NCI-H2107 treated with DMSO at 0.1 percent for 48 hours (cell line): ENCODE measurements at regions not wholly inside any gene's neighbourhood (a gene's known extent, or its start where the extent isn't known, plus 50 kb on each side); places are given as distances from the start of the nearest gene placed in this dataset.

Experiments
- DNase-seq: peaks from one replicate; lab custom pipeline; 2025; ENCODE audit not compliant: unreplicated experiment; lab: John Stamatoyannopoulos, UW

DNA sequence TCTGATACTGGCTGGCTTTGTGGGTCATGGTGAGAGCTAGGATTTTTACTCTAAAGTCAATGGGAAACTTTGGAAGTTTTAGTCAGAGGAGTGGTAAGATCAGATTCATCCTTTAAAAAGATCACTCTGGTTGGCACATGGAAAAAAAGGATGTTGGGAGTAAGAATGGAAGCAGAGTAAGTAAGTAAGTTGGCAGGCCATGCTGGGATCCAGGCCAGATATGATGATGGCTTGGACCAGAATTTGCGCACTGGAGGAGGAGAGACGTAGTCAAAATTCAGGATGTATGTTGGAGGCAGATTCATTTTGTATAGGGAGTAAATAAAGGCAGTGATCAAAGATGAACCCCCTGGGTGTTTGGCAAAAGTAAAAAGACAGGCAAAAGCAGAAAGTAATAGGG lies 283.3 kb upstream of the THSD7B start:
- no peak for DNase-seq

DNA sequence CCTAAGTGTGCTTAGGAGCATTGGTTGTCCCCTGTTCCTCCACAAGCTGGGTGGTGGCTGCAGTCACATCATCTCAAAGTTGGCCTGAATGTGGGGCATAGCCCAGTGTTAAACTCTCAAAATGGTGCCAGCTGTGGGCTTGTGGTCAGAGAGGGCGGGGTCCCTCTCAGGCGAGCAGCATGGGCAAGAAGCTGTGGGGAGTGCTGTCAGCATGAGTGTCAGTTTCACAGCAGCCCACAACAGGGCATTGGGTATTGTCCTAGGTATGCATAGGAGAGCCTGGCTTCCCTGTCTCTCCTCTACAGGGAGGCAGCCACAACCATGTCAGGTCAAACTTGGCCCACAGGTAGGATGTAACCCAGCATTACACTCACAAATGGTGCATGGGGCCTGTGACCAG lies 285.6 kb upstream of the THSD7B start:
- DNase-seq, result no peak

DNA sequence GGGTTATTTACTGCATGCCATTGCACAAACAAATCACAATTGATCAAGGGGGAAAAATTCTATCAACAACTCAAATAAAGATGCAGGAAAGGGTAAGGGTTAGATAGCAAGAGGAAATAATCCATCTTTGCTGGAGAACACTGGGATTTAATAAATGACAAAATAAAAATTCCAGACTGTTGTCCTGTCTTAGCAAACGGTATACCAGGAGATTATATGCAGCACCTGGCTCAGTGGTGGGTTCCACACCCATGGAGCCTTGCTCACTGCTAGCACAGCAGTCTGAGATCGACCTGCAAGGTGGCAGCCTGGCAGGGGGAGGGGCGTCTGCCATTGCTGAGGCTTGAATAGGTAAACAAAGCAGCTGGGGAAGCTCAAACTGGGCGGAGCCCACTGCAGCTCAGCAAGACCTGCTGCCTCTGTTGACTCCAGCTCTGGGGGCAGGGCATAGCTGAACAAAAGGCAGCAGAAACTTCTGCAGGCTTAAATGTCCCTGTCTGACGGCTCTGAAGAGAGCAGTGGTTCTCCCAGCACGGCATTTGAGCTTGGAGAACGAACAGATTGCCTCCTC lies 296.5 kb upstream of the THSD7B start:
- DNase-seq, result peak; percentile 8

DNA sequence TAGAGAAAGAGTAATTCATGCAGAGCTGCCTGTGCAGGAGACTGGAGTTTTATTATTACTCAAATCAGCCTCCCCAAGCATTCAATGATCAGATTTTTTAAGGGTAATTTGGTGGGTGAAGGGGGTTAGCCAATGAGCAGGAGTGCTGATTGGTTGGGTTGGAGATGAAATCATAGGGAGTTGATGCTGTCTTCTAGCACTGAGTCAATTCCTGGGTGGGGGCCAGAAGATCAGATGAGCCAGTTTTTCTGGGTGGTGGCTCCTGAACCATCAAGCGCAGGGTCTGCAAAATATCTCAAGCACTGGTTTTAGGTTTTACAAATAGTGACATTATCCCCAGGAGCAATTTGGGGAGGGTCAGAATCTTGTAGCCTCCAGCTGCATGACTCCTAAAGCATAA lies 312.8 kb upstream of the THSD7B start:
- no peak for DNase-seq

DNA sequence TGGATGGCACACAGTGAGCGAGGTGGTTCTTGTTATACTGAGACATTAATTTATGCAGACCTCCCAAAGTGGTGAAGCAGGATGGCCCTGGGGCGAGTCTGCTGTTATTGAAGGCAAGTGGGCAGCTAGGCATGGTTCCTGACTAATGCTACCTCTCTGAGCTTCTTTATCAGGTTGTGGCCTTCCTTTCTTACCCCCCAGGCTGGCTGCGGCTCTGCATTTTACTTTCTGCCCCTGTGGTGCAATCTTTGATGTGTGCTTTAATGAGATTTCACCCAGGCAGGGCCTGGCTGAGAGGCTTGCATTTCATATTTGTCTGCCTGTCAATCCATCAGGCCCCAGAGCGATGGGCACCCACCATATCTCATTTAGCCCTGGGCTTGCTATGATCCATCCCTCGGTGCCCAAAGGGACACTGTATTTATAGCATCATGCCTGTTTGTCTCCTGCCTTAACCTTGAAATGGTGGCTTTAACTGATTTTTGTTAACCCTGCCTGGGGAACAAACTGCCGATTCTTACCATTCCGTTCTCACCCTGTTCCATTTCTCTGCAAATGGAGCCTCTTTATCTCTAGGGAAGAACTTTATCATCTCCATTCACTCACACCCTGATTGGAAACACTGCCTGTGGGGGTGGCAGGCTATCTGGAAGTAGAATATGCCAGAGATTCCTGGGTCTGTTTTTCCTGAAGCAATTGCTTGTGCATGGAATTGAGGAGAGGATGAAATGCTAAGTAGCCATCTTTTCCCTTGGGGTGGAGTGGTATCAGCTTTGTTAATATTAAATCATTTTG lies 316.2 kb upstream of the THSD7B start:
- no peak for DNase-seq

DNA sequence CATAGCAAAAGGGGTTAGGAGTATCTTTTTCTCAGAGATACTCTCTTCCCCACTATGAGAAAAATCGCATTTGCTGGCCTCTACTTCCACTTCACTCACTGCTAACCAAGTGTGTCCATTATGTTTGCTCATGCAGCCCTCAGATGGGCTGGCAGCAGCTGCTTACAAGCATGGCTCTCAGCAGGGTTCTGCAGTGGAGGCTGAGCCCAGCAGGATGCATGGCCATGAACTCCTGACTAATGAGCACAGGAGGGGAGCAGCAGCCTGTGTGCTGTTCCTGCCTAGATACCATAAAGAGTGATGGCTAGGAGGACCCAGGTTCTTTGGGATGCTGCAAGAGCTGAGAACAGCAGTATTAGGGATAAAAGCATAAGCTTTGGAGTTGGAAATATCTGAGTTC lies 316.9 kb upstream of the THSD7B start:
- DNase-seq, result peak; percentile 65

DNA sequence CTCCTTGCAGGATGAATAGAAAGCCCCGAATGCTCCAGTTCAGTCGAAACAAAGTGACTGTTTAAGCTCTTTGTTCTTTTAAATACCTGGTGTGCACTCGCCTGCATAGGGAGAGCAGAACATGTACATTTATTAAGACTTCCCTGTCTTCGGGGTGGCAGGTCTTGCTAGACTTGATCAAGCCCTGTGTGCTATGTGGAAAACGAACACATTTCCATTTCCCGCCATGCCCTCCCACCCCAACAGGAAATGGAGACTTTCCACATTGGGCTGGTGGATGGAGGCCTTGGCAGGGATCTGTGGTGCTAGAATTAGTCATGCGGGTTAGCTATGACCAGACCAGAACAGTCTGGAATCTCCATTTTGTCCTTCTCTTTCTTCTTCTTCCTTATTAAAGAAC lies 321.0 kb upstream of the THSD7B start:
- no peak for DNase-seq

DNA sequence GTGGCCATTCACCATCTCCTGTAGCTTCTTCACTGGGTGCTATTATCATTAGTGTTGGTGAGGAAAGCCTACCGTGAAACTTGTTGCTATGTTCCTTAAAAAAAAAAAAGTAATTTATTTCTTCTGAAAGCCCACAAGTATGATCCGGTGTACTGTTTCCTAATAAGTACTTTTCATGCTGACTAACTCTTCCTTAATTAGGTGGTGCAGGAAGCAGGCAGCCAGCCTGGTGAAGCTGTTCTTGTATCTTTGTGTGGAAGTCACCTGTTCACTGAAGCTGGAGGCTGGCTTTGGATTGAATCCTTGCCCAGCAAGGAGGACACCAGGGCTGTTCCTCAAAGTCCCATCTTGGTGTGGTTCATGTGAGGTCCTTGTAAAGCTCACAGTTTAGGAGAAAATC lies 321.7 kb upstream of the THSD7B start:
- DNase-seq, result peak; percentile 6

DNA sequence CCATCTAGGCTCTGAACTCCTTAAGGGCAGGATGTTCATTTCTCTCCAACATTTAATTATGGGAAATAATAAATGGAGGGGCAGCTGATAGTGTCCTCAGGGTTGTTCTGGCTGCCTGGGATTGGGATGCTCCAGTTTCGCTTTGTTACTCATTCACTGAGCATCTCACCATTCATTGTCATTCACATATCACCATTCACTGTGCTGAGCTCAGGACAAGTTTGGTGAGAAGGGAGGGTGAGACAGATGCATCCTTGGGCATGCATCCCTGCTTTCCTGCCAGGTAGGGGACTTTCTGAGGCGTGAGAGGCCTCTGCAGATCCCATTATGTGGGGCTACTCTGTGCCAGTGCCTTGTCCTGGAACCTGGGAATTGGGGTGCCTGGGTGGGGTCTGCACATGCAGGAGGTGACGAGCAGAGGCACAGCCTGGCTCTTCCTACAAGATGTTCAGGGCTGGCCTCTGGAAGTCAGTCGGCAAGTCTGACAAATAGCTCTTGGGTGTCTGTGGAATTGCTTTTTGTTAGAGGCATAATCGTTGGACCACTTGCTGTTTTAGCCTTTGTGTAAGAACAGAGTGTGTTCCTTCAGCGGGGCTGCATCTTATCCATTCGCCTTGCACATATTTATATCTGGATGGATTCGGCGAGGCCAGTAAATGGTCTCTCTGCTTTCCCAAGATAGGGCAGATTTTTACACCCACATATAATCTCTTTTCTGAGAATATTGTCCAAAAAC lies 323.2 kb upstream of the THSD7B start:
- DNase-seq, result no peak

DNA sequence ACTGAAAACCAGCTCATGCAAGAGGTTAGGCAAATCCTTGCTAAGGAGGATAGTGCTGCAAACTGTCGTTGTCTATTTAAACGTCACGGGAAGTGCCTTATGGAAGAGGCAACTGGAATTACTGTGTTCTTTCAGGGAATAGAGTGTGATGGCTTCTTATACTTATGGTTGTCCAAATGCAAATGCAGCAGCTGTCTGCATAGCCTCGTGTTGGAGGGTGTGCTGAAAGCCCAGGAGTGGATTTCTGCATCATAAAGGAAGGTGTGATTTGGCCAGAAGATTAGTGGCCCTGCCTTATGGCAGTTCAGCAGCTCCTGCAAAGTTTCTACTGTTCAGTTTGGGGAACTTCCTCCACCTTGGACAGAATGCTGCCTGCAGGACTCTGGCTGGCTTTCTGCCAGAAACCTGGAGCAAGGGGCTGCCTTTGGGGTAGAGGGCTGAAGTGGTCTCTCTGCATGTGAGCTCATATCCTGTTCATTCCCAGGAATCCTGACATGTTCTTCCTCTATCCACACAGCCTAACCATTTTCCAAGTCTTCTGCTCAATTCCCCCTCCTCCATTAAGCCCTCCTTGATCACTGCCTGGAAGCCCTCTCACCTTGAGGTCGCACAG lies 321.2 kb upstream of the CXCR4 start:
- no peak for DNase-seq

DNA sequence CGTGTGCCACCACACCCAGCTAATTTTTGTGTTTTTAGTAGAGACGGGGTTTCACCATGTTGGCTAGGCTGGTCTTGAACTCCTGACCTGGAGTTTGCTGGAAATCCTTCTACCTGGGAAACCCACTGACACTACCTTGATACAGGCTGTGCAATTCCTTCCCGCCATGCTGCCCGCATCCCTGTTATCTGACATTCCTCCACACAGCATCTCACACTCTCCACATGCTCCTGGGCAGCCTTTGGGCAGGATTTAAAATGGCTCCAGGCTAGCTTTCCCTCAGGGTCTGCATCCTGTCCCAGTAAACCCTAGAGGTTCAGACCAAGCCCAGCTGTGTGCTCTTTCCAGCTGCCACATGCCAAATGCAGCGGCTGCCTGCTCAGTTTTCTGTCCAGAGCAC lies 319.5 kb upstream of the CXCR4 start:
- no peak for DNase-seq

DNA sequence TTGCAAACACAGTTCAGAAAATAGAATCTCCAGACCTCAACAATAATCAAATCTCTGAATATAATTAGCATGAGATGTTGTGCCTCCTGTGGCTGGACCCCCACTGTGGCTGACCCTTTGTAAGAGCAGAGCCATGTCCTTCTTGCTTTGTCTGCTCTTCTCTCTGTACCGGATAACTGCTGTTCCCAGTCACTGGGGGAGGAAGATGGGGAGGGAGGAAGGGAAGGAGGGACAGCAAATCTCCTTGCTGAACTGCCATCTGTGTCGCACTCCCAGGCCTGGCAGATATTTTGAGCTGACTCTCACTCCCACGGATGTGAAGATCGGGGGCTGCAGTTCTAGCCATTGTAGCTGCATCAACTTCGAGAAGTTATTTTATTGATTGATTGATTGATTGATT lies 319.0 kb upstream of the CXCR4 start:
- DNase-seq, result no peak

DNA sequence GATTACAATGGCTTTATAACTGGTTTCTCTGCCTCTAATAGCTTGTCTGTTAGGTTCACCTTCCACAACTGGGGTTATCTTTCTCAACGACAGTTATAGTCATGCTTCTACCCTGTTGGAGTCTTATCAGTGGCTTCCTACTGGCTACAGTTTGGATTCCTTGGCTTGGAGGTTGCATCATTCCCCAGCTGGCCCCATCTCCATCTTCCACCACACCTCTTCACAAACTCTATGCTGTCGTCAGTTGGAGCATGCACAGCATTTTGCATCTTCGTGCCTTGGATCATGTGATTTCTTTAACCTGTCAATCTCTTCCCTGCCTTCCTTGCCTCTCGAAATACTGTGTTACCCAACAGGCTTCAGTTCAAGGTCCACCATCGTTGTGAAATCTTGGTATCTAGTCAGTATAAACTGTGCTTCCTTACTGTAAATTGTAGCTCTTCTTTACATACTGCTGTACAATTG lies 316.3 kb upstream of the CXCR4 start:
- DNase-seq, result no peak

DNA sequence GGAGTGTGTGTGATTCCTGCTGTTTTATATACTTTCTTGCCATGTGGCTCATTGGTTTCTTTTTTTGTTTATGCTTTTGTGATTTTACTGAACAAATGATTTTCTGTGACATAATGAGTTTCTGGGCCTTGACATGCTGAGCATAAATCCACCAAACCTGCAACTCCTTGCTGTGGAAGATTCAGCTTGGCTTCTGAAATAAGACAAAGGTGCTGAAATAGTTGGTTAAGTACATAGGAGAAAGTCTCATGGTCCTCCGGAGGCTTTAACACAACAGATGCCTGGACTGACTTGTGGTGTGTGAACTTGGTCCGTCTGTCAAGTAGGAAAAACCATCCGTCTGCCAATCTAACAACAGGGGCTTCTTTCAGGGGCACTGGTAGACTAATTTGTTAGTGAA lies 315.3 kb upstream of the CXCR4 start:
- no peak for DNase-seq

DNA sequence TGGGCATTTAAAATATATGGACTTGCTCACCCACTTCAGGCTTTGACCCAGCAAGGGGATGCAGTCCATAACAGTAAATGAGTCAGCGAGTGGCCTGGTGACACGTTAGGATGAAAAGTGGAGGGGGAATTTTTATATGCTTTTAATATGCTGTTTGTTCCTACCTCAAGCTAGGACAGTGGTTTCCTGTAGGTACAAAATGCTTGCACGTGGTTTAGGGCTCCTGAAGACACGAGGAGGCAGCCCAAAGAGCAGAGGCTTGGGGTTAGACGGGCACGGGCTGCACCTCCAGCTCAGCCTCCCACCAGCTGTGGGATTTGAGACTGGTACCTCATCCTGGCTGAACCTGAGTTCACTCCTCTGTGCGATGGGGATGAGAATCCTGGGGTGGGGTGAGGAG lies 306.2 kb upstream of the CXCR4 start:
- no peak for DNase-seq

DNA sequence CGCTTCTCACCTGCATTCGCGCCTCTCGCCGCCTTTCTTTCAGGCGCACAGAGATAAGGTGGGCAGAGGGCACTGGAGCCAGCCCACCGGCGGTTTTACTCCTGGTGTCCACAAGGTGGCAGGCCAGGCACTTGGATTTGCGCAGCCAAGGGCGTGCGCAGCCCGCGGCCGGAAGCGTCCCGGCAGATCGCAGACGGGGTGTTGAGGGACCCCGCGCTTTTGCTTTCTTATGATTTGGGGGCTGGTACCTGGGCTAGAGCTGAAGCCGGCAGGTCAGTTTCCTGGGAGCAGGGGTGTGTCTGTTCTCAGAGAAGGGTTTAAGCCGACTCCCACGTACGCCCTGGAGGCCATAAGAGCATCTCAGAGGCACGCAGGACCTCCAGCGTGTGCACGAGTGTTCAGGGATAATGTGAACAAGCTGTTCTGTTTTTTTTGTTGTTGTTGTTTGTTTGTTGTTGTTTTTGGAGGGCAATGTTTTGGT lies 305.6 kb upstream of the CXCR4 start:
- DNase-seq, result peak; percentile 71

DNA sequence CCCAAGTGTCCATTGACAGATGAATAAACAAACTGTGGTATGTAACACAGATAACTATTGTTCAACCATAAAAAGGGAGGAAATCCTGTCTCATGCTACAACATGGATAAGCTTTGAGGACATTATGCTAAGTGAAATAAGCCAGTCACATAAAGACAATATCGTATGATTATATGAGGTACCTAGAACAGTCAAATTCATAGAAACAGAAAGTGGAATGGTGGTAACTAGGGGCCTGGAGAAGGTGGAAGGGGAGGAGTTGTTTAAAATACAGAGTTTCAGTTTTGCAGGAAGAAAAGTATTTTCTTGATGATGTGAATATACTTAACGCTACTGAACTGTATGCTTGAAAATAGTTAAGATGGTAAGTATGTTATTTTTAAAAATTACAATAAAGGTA lies 304.6 kb upstream of the CXCR4 start:
- no peak for DNase-seq

DNA sequence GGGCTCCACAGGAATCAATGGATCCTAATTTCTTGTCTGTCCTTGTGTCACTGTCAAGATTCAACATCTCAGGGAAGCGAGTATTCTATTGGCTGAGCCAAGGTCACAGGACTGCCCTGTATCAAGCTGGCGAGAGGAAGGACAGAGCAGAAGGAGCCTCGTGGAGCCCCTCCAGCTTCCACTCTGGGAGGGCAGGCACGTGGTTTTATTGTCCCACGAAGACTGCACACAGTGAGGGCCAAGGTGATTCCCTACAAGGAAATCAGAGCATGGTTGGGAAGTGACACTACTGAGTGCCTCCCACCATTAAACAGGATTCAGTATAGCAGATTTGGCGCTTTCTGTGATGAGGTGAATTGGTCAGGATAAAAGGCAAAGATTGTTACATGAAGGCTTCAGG lies 302.4 kb upstream of the CXCR4 start:
- no peak for DNase-seq

DNA sequence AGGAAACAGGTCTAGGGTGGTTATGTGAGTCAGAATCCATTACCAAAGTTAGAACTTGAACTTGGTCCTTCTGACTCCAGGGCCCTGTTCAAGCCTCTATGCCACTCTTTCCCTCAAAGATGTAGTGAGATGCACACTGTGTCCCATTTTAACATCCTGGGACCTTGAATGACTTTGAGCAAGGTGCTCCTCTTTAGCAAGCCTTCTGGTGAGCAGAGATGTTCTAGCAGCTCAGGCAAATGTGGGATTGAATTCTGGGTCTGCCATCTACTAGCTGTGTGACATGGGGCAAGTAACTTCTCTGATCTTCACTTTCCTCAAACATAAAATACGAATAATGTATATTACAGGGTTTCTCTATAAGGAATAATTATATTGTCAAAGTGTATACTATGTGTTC lies 294.0 kb upstream of the CXCR4 start:
- DNase-seq, result no peak

DNA sequence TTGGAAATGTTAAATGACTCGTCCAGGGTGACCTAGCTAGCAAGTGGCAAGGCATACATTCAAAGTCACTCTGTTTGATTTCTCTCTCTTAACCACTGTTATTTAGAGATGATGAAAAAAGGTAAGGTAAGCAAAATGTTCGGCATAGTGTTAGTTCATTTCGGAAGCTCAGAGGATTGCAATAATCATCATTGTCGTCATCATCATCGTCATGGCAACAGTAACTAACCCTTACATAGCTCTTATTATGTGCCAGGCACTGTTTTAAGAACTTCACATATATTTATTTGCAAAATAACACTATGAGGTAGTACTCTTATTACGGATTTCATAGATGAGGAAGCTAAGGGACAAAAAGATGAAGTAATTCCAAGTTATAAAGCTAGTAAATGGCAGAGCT lies 292.7 kb upstream of the CXCR4 start:
- no peak for DNase-seq

DNA sequence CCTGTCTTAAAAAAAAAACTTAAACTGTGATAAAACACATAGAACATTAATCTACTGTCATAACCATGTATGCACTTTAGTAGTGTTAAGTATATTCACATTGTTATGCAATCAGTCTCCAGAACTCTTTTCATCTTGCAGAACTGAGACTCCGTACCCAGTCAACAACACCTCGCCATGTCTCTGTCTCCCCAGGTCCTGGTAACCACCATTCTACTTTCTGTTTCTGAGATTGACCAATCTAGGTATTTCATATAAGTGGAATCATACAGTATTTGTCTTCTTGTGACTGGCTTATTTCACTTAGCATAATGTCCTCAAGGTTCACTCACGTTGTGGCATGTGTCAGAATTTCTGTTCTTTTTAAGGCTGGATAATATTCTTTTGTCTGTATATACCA lies 290.8 kb upstream of the CXCR4 start:
- DNase-seq, result no peak

DNA sequence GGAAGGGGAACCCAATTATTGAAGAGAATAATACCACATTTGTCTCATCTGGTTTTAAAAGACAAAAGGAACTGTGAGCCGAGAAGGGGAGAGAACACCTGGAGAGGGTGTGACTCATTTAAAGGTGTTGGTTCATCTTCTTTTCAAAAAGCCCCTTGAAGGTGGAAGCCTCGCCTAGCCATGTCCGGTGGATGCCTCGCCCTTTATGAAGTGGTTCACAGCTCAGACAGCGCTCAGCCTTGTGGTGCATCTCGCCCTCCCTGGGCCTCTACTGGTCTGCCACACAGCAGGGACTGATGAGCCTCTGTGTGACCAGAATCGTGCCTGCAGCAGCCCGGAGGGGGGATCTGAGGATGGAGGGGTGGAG lies 290.0 kb upstream of the CXCR4 start:
- no peak for DNase-seq
